NCI-H2227 (cell line): ENCODE measurements at regions not wholly inside any gene's neighbourhood (a gene's known extent, or its start where the extent isn't known, plus 50 kb on each side); places are given as distances from the start of the nearest gene placed in this dataset.
"Not testable (repeated sequence)": the region's sequence is repeated elsewhere in the genome, so short reads cannot be mapped to it uniquely, and the experiment has no call there.

ENCODE experiments used
- DNase-seq: peaks from one replicate; lab custom pipeline; 2025; ENCODE audit not compliant: unreplicated experiment; lab: John Stamatoyannopoulos, UW

GRCh38 chr6:140318408-140318807 is 944.0 kb upstream of the CITED2 start:
- DNase-seq = no peak

DNA sequence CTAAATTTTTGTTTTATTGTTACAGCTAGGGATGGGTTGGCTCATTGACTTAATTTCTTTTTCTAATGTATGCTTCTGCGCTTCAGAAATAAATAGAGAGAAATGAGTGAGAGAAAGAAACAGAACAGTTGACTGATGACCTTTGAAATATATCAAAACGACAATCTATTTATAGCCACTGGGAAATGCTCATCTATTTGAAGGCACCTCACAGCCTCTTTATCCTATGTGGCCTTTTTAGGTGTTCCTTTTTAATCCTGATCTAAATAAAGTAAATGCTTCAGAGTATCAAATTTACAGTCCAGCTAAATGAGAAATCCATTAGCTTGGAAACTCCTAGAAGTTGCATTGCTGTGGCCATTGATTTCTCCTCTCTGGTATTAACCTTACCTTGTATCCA is 943.5 kb upstream of the CITED2 start:
- DNase-seq = no peak

GRCh38 chr6:140316966-140317365 is 942.5 kb upstream of the CITED2 start:
- no peak for DNase-seq

- DNase-seq = no peak
These were observed 940.2 kb upstream of the CITED2 start for GRCh38 chr6:140314682-140315081.

GRCh38 chr6:140311146-140311545 is 936.7 kb upstream of the CITED2 start:
- no peak for DNase-seq

DNA sequence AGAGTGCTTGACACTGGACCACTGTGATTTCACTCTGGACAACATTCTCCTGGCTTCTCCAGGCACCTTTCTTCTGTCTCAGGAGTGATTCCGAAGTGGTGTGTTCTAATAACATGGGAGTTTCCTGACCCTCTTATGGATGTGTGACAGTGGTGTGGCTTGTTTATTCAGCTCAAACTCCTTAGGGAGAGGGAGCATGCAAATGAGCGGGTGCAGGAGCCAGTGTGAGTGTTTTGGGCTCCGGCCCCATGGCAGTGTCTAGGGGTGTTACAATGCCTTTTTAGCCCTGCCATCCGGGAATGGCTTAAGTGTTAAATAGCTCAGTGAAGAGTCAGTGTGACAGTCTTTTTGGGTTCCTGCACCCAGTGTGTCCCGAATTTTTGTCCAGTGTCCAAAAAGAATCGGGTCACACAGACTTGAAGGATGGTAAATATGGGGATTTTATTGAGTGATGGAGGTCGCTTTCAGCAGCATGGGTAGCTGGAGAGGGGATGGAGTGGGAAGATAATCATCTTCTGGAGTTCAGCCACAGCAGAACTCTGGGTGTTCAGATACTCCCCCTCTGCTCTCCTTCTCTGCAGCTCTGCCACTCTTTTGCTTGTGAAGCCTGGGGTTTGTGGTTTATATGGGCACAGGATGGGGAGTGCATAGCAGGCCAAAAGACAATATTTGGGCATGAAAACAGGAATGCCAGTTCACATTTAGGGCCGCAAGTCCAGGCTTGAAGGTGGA is 928.9 kb upstream of the CITED2 start:
- no peak for DNase-seq

DNA sequence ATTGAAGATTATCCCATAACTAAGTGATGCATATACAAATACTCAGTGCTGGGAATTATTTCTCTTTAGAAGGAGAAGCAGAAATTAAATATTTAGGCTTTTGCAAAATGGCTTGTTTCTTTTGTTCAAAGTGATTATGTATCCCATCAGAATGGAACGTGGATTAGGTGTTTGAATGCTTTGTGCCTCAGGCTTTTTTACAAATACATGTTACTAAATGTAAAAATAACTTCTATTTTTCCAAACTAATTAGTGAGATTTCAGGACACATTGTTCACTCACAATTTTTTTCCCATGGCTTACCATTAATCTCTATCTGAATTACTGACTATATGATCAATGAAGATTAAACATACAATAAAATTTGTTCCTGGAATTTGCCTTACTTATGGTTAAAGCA is 925.9 kb upstream of the CITED2 start:
- DNase-seq = no peak

GRCh38 chr6:140289186-140289585 is 914.7 kb upstream of the CITED2 start:
- DNase-seq = no peak

GRCh38 chr6:140285998-140286690 is 911.7 kb upstream of the CITED2 start:
- DNase-seq = no peak

GRCh38 chr6:140285471-140285870 is 911.0 kb upstream of the CITED2 start:
- DNase-seq = no peak

- DNase-seq = no peak
These were observed 910.4 kb upstream of the CITED2 start for GRCh38 chr6:140284871-140285270.

DNA sequence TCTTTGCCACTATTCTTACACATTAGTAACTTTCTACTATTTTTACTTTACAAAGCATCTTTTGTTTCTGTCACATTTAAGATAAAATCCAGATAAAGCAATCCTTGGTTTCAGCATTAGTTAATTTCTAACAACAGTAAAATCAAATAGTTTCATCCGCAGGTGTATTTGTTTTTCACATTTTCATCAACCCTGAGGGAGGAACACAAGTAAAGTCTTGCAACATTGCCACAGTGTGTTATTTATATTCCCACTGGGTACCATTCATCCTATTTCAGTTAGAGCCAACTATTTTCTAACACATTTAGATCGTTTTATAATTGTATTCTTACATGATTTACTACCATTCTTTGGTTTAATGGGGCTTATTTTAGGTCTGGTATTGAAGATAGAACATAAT is 908.7 kb upstream of the CITED2 start:
- DNase-seq = no peak

GRCh38 chr6:140281767-140282166 is 907.3 kb upstream of the CITED2 start:
- no peak for DNase-seq

DNA sequence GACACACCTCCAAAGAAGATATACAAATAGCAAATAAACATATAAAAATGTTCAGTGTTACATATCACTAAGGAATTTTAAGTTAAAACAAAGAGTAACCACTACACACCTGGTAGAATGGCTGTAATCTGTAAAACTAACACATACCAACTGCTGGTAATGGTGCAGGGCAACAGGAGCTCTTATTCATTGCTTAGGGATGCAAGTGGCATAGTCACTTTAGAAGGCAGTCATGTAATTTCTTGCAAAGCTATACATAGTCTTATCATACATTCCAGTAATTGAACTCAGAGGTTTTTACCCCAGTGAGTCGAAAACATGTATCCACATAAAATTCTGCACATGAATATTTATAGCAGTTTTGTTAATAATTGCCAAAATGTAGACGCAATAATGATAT is 906.8 kb upstream of the CITED2 start:
- DNase-seq = no peak

GRCh38 chr6:140276719-140277118 is 902.3 kb upstream of the CITED2 start:
- no peak for DNase-seq

- no peak for DNase-seq
These were observed 901.7 kb upstream of the CITED2 start for GRCh38 chr6:140276133-140276532.

- no peak for DNase-seq
These were observed 901.3 kb upstream of the CITED2 start for GRCh38 chr6:140275725-140276124.

- no peak for DNase-seq
These were observed 900.1 kb upstream of the CITED2 start for GRCh38 chr6:140274548-140274947.

DNA sequence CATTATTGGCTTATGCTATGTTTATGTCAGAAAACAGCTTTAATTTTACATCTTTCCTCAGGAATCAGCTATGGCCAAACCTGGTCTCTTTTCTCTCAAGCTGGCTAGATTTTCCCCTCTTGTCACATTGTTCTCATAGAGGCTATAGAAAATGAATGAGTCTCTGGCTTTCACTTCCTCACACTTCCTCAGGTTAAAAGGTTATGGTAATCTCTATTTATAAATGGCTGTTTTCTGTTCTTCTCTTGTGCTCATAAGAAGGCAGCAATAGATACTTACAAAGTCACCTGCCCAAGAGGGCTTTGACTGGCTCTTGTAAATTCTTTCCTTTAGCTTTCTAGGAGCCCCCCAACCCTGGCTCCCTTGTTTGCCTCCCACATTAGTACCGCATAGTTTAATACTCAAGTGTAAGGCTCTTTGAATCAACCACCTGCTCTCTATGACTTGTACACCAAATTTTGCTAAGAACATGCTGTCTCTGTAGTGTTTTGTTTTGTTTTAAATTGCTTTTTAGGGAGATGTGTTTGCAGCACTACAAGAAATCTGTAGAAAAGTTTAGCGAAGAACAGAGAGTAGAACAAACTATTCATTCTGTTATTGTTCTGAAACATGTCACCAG is 897.4 kb upstream of the CITED2 start:
- no peak for DNase-seq

DNA sequence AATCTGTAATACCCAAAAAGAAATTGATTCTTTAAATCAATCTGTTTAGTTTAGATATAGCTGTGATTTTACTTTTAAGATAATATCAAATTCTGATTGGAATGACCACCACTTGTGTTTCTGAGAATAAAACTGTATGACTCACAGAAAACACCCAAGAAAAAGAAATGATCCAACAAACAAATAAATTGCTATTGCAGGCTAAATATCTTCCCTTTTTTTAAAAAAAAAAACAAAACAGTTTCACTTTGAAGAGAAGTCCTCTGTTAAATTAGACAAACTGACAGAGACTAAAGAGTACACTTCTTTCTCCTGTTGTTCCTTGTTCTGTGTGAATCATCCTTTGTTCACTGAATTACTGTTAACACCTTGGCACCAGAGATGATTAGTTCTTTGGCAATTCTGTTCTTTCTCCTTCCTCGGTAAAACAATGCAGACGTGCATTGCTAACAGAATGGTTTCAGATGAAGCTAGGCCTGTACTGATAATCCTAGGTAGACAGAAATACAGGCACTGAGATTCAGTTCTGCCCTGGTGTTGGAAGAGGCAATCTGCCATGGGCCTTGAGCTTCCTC is 895.2 kb upstream of the CITED2 start:
- DNase-seq = no peak

- no peak for DNase-seq
These were observed 890.0 kb upstream of the CITED2 start for GRCh38 chr6:140264431-140264830.

- not testable (repeated sequence) for DNase-seq
These were observed 883.9 kb upstream of the CITED2 start for GRCh38 chr6:140258302-140258701.
